GM18909 (cell line): ENCODE measurements at regions not wholly inside any gene's neighbourhood (a gene's known extent, or its start where the extent isn't known, plus 50 kb on each side); places are given as distances from the start of the nearest gene placed in this dataset.

Experiments
- ATAC-seq: cut with Tn5 transposase; IDR thresholded peaks from one replicate; pipeline ENCODE4 v1.9.1; 2021; ENCODE audit warnings: mild to moderate bottlenecking; ENCODE audit not compliant: unreplicated experiment, poor library complexity

- no peak for ATAC-seq
These were observed 942.4 kb upstream of the PCDH20 start for GRCh38 chr13:62357887-62358645.

GRCh38 chr13:62356977-62357376 lies 941.3 kb upstream of the PCDH20 start:
- ATAC-seq, result no peak

GRCh38 chr13:62337109-62337880 lies 921.6 kb upstream of the PCDH20 start:
- no peak for ATAC-seq

GRCh38 chr13:62336507-62336906 lies 920.9 kb upstream of the PCDH20 start:
- ATAC-seq, result no peak

GRCh38 chr13:62333466-62333865 lies 917.8 kb upstream of the PCDH20 start:
- no peak for ATAC-seq

GRCh38 chr13:62331384-62331783 lies 915.7 kb upstream of the PCDH20 start:
- ATAC-seq, result no peak

GRCh38 chr13:62327367-62327766 lies 911.7 kb upstream of the PCDH20 start:
- ATAC-seq, result no peak

GRCh38 chr13:62324842-62325241 lies 909.2 kb upstream of the PCDH20 start:
- no peak for ATAC-seq

- ATAC-seq, result no peak
These were observed 906.2 kb upstream of the PCDH20 start for GRCh38 chr13:62321895-62322294.

- ATAC-seq, result no peak
These were observed 905.5 kb upstream of the PCDH20 start for GRCh38 chr13:62321139-62321538.

GRCh38 chr13:62320129-62321108 lies 904.8 kb upstream of the PCDH20 start:
- peak; percentile 69 for ATAC-seq

- ATAC-seq, result no peak
These were observed 894.3 kb upstream of the PCDH20 start for GRCh38 chr13:62309904-62310303.

GRCh38 chr13:62305756-62306155 lies 890.1 kb upstream of the PCDH20 start:
- no peak for ATAC-seq

GRCh38 chr13:62302341-62302740 lies 886.7 kb upstream of the PCDH20 start:
- ATAC-seq, result no peak

GRCh38 chr13:62299988-62300387 lies 884.3 kb upstream of the PCDH20 start:
- ATAC-seq, result no peak

GRCh38 chr13:62296812-62297211 lies 881.2 kb upstream of the PCDH20 start:
- no peak for ATAC-seq

GRCh38 chr13:62294244-62294643 lies 878.6 kb upstream of the PCDH20 start:
- no peak for ATAC-seq

- ATAC-seq, result no peak
These were observed 877.2 kb upstream of the PCDH20 start for GRCh38 chr13:62292714-62293480.

- no peak for ATAC-seq
These were observed 874.9 kb upstream of the PCDH20 start for GRCh38 chr13:62290542-62290941.

- ATAC-seq, result no peak
These were observed 872.1 kb upstream of the PCDH20 start for GRCh38 chr13:62287764-62288163.
